ENCODE measurements at regions not wholly inside any gene's neighbourhood (a gene's known extent, or its start where the extent isn't known, plus 50 kb on each side); places are given as distances from the start of the nearest gene placed in this dataset.

DNA sequence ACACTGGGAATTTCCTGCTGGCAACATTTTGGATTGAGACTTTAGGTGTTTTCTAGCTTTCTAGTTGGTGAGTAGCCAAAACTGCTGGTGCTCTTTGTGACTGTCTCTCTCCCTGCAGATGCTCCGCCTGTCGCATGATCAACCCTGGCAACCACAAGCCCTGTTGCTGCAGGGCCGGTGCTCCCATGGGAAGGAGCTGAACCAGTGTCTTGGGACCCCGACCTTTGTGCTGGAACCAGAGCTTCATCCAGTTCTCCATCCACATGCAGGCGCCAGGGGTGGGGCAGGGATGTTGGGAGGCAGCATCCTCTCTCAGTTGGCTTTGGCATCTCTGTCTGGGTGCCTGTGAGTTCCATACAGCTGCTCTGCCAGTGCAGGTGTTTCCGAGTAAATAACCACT lies 306.2 kb upstream of the MKI67 start:
- Histone ChIP-seq H3F3A (ENCODE audit: insufficient read depth, low read length) (no peaks in the 10 kb centered on the region), H3K4me2 (ENCODE audit: low read length) (no peak overlapping the region), H2AFZ (ENCODE audit: low read length) (no peak overlapping the region), H4K20me1 (ENCODE audit: insufficient read depth, low read length) (no peaks in the 10 kb centered on the region), H3K9me3 (ENCODE audit: low read length) (no peaks in the 10 kb centered on the region), H3K4me3 (ENCODE audit: low read depth, low read length, poor library complexity, severe bottlenecking) (no peak overlapping the region), H3K27ac (ENCODE audit: low read depth, low read length, poor library complexity, severe bottlenecking) (no peak overlapping the region), H3K9ac (ENCODE audit: low read length) (no peak overlapping the region), H3K27me3 (ENCODE audit: insufficient read depth, low read length) (peaks cover 2% of the 10 kb centered on the region; the same call in 1 of the 2 replicates), H3K4me1 (ENCODE audit: insufficient read depth, low read length, severe bottlenecking) (no peaks in the 10 kb centered on the region), H3K9me2 (ENCODE audit: low read depth, low read length) (no peaks in the 10 kb centered on the region), H3K36me3 (ENCODE audit: insufficient read depth, low read length) (no peaks in the 10 kb centered on the region), H3K79me2 (ENCODE audit: insufficient read depth, low read length) (no peaks in the 10 kb centered on the region)
- TF ChIP-seq, protein P1, sequence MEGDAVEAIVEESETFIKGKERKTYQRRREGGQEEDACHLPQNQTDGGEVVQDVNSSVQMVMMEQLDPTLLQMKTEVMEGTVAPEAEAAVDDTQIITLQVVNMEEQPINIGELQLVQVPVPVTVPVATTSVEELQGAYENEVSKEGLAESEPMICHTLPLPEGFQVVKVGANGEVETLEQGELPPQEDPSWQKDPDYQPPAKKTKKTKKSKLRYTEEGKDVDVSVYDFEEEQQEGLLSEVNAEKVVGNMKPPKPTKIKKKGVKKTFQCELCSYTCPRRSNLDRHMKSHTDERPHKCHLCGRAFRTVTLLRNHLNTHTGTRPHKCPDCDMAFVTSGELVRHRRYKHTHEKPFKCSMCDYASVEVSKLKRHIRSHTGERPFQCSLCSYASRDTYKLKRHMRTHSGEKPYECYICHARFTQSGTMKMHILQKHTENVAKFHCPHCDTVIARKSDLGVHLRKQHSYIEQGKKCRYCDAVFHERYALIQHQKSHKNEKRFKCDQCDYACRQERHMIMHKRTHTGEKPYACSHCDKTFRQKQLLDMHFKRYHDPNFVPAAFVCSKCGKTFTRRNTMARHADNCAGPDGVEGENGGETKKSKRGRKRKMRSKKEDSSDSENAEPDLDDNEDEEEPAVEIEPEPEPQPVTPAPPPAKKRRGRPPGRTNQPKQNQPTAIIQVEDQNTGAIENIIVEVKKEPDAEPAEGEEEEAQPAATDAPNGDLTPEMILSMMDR (IDR thresholded peaks at IDR 0.05; ENCODE audit: low read length) = no peak
- TF ChIP-seq EZH2 (IDR thresholded peaks at IDR 0.05; ENCODE audit: borderline replicate concordance, low read length) = no peak

GRCh38 chr10:128435811-128436210 lies 309.6 kb upstream of the MKI67 start:
- H3K36me3 ChIP-seq (ENCODE audit: insufficient read depth, low read length) = no peaks in the 10 kb centered on the region
- no peak overlapping the region for H3K4me2 ChIP-seq (ENCODE audit: low read length)
- H3K9ac ChIP-seq (ENCODE audit: low read length) = no peak overlapping the region
- H3K9me2 ChIP-seq (ENCODE audit: low read depth, low read length) = no peaks in the 10 kb centered on the region
- H3K27ac ChIP-seq (ENCODE audit: low read depth, low read length, poor library complexity, severe bottlenecking) = no peak overlapping the region
- no peaks in the 10 kb centered on the region for H3K9me3 ChIP-seq (ENCODE audit: low read length)
- no peaks in the 10 kb centered on the region for H3F3A ChIP-seq (ENCODE audit: insufficient read depth, low read length)
- H2AFZ ChIP-seq (ENCODE audit: low read length) = no peak overlapping the region
- H3K4me1 ChIP-seq (ENCODE audit: insufficient read depth, low read length, severe bottlenecking) = no peaks in the 10 kb centered on the region
- no peak overlapping the region for H3K4me3 ChIP-seq (ENCODE audit: low read depth, low read length, poor library complexity, severe bottlenecking)
- TF ChIP-seq, protein P1 (IDR thresholded peaks at IDR 0.05; ENCODE audit: low read length) = no peak
- TF ChIP-seq EZH2 (IDR thresholded peaks at IDR 0.05; ENCODE audit: borderline replicate concordance, low read length) = no peak
- H4K20me1 ChIP-seq (ENCODE audit: insufficient read depth, low read length) = no peaks in the 10 kb centered on the region
- H3K27me3 ChIP-seq (ENCODE audit: insufficient read depth, low read length) = no peaks in the 10 kb centered on the region
- H3K79me2 ChIP-seq (ENCODE audit: insufficient read depth, low read length) = no peaks in the 10 kb centered on the region

DNA sequence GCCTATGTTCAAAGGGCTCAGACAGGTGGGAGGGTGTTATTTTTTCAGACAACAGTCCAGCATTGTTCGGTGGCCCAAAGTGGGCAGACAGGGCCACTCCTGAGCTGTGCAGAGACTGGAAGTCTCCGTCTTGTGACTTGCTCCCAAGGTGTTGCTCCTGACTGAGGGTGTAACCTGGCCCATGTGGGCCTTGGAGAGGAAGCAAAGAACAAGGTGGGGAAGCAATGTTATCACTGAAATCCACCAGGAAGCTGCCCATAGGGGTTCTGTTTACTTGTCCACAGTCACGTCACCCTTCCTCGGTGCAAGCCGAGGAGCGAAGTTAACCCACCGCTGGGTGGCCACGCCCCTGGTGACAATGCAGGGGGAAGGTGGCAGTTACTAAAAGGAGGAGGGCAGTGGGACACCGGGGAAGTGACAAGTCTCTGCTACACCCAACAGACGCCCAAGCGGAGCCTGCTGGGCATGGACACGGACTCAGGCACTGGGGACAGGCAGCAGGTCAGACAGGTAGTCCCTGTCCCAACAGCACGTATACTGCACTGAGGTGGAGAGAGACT lies 311.6 kb upstream of the MKI67 start:
- Histone ChIP-seq H3F3A (ENCODE audit: insufficient read depth, low read length) (no peaks in the 10 kb centered on the region), H4K20me1 (ENCODE audit: insufficient read depth, low read length) (no peaks in the 10 kb centered on the region), H3K4me3 (ENCODE audit: low read depth, low read length, poor library complexity, severe bottlenecking) (no peak overlapping the region), H2AFZ (ENCODE audit: low read length) (no peak overlapping the region), H3K4me2 (ENCODE audit: low read length) (no peak overlapping the region), H3K27ac (ENCODE audit: low read depth, low read length, poor library complexity, severe bottlenecking) (no peak overlapping the region), H3K4me1 (ENCODE audit: insufficient read depth, low read length, severe bottlenecking) (no peaks in the 10 kb centered on the region), H3K36me3 (ENCODE audit: insufficient read depth, low read length) (no peaks in the 10 kb centered on the region), H3K27me3 (ENCODE audit: insufficient read depth, low read length) (no peaks in the 10 kb centered on the region), H3K79me2 (ENCODE audit: insufficient read depth, low read length) (no peaks in the 10 kb centered on the region), H3K9ac (ENCODE audit: low read length) (no peak overlapping the region), H3K9me3 (ENCODE audit: low read length) (no peaks in the 10 kb centered on the region), H3K9me2 (ENCODE audit: low read depth, low read length) (no peaks in the 10 kb centered on the region)
- TF ChIP-seq, protein P1 (IDR thresholded peaks at IDR 0.05; ENCODE audit: low read length) = no peak
- no peak for TF ChIP-seq EZH2 (IDR thresholded peaks at IDR 0.05; ENCODE audit: borderline replicate concordance, low read length)
